ENCODE measurements at regions not wholly inside any gene's neighbourhood (a gene's known extent, or its start where the extent isn't known, plus 50 kb on each side); places are given as distances from the start of the nearest gene placed in this dataset.

DNA sequence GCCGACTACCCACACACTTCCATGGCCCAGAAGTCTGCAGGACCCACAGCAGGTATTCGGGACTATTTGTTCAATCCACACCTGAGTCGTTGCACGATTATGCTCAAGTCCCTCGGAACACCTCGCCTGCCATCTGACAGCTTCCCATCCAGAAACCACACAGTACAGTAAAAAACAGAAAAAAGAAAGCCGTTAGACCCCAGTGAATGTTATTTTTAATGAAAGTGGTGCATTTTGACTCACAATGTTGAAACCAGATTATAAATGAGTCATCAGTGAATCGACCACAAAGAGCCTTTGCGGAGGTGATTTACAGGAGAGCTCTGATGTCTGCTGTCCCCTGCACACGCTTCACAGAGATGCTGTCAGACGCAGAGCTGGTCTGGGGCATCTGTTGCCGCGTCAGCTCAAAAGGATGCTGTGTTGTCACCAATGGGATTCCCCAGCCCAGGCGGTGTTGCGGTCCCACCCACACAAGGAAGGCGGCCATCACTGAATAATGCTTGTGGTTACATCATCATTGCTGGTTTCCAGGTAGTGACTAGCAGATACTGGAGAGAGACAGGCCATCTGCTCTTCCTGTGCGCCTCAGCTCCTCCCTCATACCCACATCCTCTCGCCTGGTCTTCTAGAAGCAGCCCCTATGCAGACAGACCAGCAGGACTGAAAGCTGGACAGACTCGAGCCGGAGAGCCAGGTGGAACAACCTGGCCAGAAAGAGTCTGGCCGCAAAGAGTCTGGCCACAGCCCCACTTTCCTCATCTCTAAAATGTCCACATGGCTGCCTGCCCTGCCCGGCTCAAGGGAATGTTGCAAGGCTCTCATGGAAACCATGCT is 116.8 kb downstream of the TOMM20 start (continued):
- TF ChIP-seq BACH1 (tag; IDR thresholded peaks at IDR 0.05) (no peak; the same call in 1 of the 2 replicates), KAT8 (IDR thresholded peaks at IDR 0.05; ENCODE audit: low read depth) (no peak), GABPB1 (CRISPR knock-in tag; IDR thresholded peaks at IDR 0.05) (no peak), ZKSCAN3 (CRISPR knock-in tag; IDR thresholded peaks at IDR 0.05) (no peak), CHD1 (IDR thresholded peaks at IDR 0.05; ENCODE audit: low read length) (no peak), ZNF316 (IDR thresholded peaks at IDR 0.05) (peak; percentile 84), ZC3H8 (IDR thresholded peaks at IDR 0.05) (no peak), ZNF347 (CRISPR knock-in tag; IDR thresholded peaks at IDR 0.05; ENCODE audit: low read depth) (no peak), NELFE (IDR thresholded peaks at IDR 0.05; ENCODE audit: insufficient read depth, insufficient read length) (no peak), ADNP (tag; IDR thresholded peaks at IDR 0.05) (no peak), PRMT5 (CRISPR knock-in tag; IDR thresholded peaks at IDR 0.05) (no peak), NR1H2 (CRISPR knock-in tag; IDR thresholded peaks at IDR 0.05) (no peak), NFE2 (IDR thresholded peaks at IDR 0.05; ENCODE audit: low read depth) (peak; percentile 54), CXXC5 (CRISPR knock-in tag; IDR thresholded peaks at IDR 0.05) (peak; percentile 47; the same call in 1 of the 2 replicates), CBFA2T2 (conservative IDR thresholded peaks at IDR 0.05) (peak; percentile 57), FIP1L1 (IDR thresholded peaks at IDR 0.05; ENCODE audit: low read depth, low read length, poor library complexity, severe bottlenecking) (no peak)
- TF ChIP-seq, protein P1, sequence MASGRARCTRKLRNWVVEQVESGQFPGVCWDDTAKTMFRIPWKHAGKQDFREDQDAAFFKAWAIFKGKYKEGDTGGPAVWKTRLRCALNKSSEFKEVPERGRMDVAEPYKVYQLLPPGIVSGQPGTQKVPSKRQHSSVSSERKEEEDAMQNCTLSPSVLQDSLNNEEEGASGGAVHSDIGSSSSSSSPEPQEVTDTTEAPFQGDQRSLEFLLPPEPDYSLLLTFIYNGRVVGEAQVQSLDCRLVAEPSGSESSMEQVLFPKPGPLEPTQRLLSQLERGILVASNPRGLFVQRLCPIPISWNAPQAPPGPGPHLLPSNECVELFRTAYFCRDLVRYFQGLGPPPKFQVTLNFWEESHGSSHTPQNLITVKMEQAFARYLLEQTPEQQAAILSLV (tag; IDR thresholded peaks at IDR 0.05) = no peak
- TF ChIP-seq, protein P2, sequence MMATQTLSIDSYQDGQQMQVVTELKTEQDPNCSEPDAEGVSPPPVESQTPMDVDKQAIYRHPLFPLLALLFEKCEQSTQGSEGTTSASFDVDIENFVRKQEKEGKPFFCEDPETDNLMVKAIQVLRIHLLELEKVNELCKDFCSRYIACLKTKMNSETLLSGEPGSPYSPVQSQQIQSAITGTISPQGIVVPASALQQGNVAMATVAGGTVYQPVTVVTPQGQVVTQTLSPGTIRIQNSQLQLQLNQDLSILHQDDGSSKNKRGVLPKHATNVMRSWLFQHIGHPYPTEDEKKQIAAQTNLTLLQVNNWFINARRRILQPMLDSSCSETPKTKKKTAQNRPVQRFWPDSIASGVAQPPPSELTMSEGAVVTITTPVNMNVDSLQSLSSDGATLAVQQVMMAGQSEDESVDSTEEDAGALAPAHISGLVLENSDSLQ (IDR thresholded peaks at IDR 0.05) = peak; percentile 77
- TF ChIP-seq, protein P3, sequence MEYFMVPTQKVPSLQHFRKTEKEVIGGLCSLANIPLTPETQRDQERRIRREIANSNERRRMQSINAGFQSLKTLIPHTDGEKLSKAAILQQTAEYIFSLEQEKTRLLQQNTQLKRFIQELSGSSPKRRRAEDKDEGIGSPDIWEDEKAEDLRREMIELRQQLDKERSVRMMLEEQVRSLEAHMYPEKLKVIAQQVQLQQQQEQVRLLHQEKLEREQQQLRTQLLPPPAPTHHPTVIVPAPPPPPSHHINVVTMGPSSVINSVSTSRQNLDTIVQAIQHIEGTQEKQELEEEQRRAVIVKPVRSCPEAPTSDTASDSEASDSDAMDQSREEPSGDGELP (CRISPR knock-in tag; IDR thresholded peaks at IDR 0.05; ENCODE audit: borderline replicate concordance) = peak; percentile 87
- TF ChIP-seq, protein P4, sequence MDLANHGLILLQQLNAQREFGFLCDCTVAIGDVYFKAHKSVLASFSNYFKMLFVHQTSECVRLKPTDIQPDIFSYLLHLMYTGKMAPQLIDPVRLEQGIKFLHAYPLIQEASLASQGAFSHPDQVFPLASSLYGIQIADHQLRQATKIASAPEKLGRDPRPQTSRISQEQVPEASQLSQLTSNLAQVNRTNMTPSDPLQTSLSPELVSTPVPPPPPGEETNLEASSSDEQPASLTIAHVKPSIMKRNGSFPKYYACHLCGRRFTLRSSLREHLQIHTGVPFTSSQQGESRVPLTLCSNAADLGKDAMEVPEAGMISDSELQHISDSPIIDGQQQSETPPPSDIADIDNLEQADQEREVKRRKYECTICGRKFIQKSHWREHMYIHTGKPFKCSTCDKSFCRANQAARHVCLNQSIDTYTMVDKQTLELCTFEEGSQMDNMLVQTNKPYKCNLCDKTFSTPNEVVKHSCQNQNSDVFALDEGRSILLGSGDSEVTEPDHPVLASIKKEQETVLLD (IDR thresholded peaks at IDR 0.05) = no peak
- TF ChIP-seq, protein P5, sequence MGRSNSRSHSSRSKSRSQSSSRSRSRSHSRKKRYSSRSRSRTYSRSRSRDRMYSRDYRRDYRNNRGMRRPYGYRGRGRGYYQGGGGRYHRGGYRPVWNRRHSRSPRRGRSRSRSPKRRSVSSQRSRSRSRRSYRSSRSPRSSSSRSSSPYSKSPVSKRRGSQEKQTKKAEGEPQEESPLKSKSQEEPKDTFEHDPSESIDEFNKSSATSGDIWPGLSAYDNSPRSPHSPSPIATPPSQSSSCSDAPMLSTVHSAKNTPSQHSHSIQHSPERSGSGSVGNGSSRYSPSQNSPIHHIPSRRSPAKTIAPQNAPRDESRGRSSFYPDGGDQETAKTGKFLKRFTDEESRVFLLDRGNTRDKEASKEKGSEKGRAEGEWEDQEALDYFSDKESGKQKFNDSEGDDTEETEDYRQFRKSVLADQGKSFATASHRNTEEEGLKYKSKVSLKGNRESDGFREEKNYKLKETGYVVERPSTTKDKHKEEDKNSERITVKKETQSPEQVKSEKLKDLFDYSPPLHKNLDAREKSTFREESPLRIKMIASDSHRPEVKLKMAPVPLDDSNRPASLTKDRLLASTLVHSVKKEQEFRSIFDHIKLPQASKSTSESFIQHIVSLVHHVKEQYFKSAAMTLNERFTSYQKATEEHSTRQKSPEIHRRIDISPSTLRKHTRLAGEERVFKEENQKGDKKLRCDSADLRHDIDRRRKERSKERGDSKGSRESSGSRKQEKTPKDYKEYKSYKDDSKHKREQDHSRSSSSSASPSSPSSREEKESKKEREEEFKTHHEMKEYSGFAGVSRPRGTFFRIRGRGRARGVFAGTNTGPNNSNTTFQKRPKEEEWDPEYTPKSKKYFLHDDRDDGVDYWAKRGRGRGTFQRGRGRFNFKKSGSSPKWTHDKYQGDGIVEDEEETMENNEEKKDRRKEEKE (IDR thresholded peaks at IDR 0.05; ENCODE audit: borderline replicate concordance in 1 of 2, control insufficient read depth in 1 of 2, low read depth in 2 of 2, low read length in 1 of 2) = 0 out of 4 replicates have a peak, but pooled peaks of 1 of the 2 experiments have one; percentile 54

Measured in K562 (cell line).